GM21717 (cell line): ENCODE measurements at regions not wholly inside any gene's neighbourhood (a gene's known extent, or its start where the extent isn't known, plus 50 kb on each side); places are given as distances from the start of the nearest gene placed in this dataset.
"Not testable (repeated sequence)": the region's sequence is repeated elsewhere in the genome, so short reads cannot be mapped to it uniquely, and the experiment has no call there.

Source experiments
- ATAC-seq: cut with Tn5 transposase; IDR thresholded peaks from one replicate; pipeline ENCODE4 v1.9.1; 2021; ENCODE audit warnings: mild to moderate bottlenecking, moderate library complexity; ENCODE audit not compliant: unreplicated experiment

GRCh38 chr10:38356527-38356926 is 262.4 kb downstream of the ZNF37A start:
- peak; percentile 45 for ATAC-seq

GRCh38 chr10:38362514-38362913 is 268.4 kb downstream of the ZNF37A start:
- not testable (repeated sequence) for ATAC-seq

- not testable (repeated sequence) for ATAC-seq
Observed at GRCh38 chr10:38364073-38364472, 269.9 kb downstream of the ZNF37A start.

- not testable (repeated sequence) for ATAC-seq
Observed at GRCh38 chr10:38365917-38366316, 271.8 kb downstream of the ZNF37A start.

GRCh38 chr10:38383800-38384199 is 289.7 kb downstream of the ZNF37A start:
- not testable (repeated sequence) for ATAC-seq

- not testable (repeated sequence) for ATAC-seq
Observed at GRCh38 chr10:38386869-38387268, 292.7 kb downstream of the ZNF37A start.

- not testable (repeated sequence) for ATAC-seq
Observed at GRCh38 chr10:38390725-38391124, 296.6 kb downstream of the ZNF37A start.

- ATAC-seq, result not testable (repeated sequence)
Observed at GRCh38 chr10:38395465-38395864, 301.3 kb downstream of the ZNF37A start.

- ATAC-seq, result not testable (repeated sequence)
Observed at GRCh38 chr10:38396178-38396954, 302.2 kb downstream of the ZNF37A start.

GRCh38 chr10:38401565-38401964 is 307.4 kb downstream of the ZNF37A start:
- not testable (repeated sequence) for ATAC-seq

GRCh38 chr10:38402442-38403346 is 308.6 kb downstream of the ZNF37A start:
- ATAC-seq, result peak; percentile 100

- ATAC-seq, result not testable (repeated sequence)
Observed at GRCh38 chr10:38403347-38404117, 309.4 kb downstream of the ZNF37A start.

- not testable (repeated sequence) for ATAC-seq
Observed at GRCh38 chr10:38423634-38424033, 329.5 kb downstream of the ZNF37A start.

- ATAC-seq, result not testable (repeated sequence)
Observed at GRCh38 chr10:38430242-38430641, 336.1 kb downstream of the ZNF37A start.

- ATAC-seq, result not testable (repeated sequence)
Observed at GRCh38 chr10:38437359-38437758, 343.2 kb downstream of the ZNF37A start.

GRCh38 chr10:38448614-38449355 is 354.6 kb downstream of the ZNF37A start:
- not testable (repeated sequence) for ATAC-seq

GRCh38 chr10:38449618-38450017 is 355.5 kb downstream of the ZNF37A start:
- ATAC-seq, result not testable (repeated sequence)

- ATAC-seq, result not testable (repeated sequence)
Observed at GRCh38 chr10:38450372-38451057, 356.4 kb downstream of the ZNF37A start.

- not testable (repeated sequence) for ATAC-seq
Observed at GRCh38 chr10:38451306-38451967, 357.3 kb downstream of the ZNF37A start.
